HG03565 (cell line): ENCODE measurements at regions not wholly inside any gene's neighbourhood (a gene's known extent, or its start where the extent isn't known, plus 50 kb on each side); places are given as distances from the start of the nearest gene placed in this dataset.
"Not testable (repeated sequence)": the region's sequence is repeated elsewhere in the genome, so short reads cannot be mapped to it uniquely, and the experiment has no call there.

Experiments
- ATAC-seq: cut with Tn5 transposase; IDR thresholded peaks from one replicate; pipeline ENCODE4 v1.9.1; 2021; ENCODE audit warnings: mild to moderate bottlenecking, moderate library complexity; ENCODE audit not compliant: unreplicated experiment

GRCh38 chr10:125257521-125258108, 97.3 kb upstream of the CTBP2 start:
- ATAC-seq, result no peak

DNA sequence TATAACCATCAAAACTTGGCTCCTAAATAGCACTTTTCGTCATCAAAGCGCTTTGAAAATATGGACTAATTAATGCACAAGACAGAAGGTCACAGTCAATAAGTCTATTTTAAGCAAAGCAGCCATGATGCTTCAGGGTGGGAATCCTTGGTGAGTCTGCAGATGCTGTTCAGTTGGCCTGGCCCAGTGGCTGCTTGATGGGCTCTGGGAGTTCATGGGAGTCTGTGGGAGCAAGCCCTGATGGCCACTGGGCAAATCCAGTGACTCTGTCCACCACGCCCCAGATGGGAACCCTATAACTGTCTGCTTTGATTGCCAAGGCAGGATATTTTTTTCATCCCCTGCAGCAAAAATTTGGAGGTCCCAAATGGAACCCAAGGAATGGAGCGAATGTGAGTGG, 95.7 kb upstream of the CTBP2 start:
- ATAC-seq, result no peak

DNA sequence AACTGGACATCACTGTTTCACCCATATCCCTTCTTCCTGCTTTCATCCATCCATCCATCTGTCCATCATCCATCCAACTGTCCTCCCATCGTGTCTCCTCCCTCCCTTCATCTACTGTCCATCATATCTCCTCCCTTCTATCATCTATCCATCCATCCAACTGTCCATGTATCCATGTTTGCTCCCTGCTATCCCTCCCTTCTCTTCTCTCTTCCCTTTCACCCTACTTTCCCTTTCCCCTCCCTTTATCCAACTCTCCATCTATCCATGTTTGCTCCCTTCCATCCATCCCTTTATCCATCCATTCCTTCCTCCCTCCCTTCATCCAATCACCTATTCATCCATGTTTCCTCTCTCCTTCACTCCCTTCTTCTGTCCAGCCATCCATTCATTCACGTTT, 92.6 kb upstream of the CTBP2 start:
- no peak for ATAC-seq

- ATAC-seq, result not testable (repeated sequence)
These were observed 90.5 kb upstream of the CTBP2 start for GRCh38 chr10:125250834-125251233.

GRCh38 chr10:125249948-125250347, 89.6 kb upstream of the CTBP2 start:
- ATAC-seq, result no peak

DNA sequence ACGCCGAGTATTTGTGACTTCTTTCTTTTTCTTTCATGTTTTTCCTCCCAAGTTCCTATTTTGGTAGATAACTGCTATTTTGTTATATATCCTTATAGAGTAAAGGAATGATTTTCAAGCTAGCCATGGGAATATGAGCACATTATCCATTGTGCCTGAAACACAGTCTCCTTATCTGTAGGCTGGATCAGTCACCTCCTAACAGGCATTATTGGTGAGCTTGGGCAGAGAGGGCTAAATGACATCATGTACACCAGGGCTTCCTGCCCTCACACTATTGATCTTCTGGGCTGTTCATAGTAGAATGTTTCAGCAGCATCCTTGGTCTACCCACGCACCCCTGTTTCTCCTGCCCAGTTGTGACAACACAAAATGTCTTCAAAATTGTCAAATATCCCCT, 88.1 kb upstream of the CTBP2 start:
- ATAC-seq, result no peak

- ATAC-seq, result no peak
These were observed 87.2 kb upstream of the CTBP2 start for GRCh38 chr10:125247576-125247975.

DNA sequence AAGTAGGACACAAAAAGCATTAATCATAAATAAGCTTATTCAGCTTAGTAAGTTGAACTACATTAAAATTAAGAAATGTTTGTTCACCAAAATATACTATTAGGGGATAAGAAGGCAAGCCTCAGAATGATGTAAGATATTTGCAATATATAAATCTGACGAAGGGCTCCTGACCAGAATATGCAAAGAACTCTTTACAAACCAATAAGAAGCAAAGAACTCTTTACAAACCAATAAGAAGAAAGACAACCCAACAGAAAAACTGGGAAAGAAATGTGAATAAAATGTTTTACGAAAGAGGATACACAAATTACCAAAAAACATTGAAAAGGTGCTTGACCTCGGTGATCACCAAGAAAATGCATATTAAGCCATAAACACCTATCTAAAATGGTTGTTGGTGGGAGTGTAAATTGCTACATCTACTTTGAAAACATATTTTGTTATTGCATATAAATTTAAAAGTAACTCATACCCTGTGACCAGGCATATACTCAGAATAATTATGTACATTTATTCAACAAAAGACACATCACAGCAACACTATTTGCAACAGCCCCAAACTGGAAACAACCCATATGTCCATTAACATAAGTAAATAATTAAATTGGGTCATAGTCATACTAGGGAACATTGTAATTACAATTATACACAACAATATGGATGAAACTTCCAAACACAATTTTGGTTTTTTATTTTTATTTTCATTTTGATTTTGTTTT, 83.3 kb upstream of the CTBP2 start:
- no peak for ATAC-seq

GRCh38 chr10:125238682-125239081, 78.3 kb upstream of the CTBP2 start:
- ATAC-seq, result no peak

DNA sequence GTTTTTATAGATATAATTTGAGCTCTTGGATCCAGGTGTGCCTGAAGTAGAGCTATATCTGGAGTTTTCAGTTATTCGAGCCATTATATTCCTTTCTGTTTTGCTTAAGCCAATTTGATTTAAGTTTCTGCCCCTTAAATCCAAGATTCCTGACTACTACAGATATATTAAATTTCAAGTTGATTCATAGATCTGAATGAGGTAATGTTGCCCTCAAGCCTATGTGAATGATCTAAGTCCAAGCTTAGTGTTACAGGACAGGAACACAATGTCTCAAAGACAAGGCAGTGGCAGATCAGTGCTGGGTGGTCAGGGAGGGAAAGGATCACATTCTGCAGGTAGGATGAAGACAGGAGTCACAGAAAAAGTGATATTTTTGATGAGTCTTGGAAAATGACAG, 75.7 kb upstream of the CTBP2 start:
- no peak for ATAC-seq

DNA sequence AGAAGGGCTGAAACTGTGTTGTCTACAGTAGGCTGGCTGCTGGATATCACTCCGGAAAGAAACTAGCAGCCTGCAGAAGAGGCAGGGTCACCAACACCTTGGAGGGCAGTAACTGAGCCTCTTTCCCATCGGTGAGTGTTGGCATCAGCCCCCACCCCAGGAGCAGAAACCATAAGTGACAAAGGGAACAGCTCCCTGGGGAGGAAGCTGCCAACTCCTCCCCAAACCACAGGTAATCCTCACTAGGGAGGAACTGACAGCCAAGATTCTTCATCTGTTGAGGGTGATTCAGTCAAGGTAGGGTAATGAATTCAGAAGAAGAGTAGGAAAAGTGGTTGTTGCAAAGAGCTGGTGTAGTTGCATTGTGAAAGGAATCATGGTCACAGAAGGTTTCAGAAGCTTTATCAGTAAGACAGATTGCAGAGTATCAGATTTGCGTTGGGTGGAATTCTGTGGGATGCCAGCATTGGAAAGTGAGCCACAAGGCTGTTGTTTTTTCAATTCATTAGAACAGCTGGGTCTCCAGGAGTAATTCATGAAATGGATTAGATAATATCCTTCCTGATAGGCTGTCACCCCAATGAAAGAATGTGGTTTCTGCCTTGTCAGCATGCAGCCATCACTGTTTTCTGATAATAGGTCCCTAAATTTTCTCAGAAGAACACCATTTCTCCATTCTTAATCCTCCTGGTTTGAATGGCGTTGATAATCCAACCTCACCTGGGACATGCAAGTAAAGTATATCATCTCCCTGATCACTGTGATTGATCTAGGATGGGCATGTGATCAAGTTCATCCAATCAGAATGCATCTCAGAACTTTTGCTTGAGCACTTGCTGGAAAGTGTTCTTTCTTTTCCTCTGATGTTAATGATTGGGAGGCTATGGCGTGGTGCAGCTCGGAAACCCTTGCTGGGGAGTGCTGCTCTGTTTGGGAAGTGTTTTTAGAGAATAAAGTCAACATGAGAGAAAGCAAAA, 75.0 kb upstream of the CTBP2 start:
- ATAC-seq, result no peak

- ATAC-seq, result not testable (repeated sequence)
These were observed 74.2 kb upstream of the CTBP2 start for GRCh38 chr10:125234576-125234975.

- no peak for ATAC-seq
These were observed 73.4 kb upstream of the CTBP2 start for GRCh38 chr10:125233726-125234125.

DNA sequence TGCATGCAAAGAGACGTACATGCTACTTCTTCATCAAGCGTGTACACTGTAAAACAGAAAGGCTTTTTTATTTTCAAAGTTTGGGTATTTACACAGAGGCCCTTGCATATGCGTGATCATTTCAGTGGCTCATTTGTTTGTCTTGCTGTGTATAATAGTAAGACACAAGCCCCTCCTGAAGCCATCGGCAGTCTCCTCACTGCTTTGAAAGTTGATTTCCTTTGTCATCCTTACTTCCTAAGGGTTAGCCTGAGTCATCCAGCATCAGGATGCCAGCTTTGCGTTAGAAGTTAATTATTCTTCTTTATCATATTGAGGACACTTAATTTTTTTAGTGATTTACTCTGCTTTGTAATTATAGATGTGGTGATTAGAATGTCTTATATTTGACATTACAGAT, 72.5 kb upstream of the CTBP2 start:
- no peak for ATAC-seq

DNA sequence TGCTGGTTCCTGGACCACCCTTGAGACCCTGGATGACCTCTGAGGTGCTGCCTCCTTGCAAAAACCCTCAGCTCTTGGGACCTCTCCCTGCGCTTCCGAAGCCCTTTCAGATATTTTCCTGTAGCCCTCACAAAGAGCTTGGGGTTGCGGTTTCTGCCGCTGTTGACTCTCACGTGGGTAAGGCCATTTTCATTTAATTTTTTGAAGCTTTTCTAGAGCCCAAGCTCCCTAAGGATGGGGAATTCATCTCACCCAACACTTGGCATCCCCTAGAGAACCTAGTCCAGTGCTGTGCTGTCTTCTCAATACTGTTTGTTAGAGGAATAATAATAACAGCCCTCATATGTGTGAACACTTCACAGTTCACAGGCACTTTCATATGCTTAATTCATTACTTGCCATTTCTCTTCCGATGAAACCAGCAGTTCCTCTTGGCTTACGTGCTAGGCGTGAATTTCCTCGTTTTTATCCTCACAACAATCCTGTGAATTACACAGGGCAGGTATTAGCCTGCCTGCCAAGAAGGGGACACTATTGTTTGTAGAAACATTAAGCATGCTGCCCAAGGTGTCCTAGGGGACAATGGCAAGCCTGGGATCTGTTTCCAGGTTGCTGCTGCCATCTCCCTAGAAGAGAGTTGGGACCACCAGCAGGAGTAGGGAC, 71.6 kb upstream of the CTBP2 start:
- ATAC-seq, result no peak

DNA sequence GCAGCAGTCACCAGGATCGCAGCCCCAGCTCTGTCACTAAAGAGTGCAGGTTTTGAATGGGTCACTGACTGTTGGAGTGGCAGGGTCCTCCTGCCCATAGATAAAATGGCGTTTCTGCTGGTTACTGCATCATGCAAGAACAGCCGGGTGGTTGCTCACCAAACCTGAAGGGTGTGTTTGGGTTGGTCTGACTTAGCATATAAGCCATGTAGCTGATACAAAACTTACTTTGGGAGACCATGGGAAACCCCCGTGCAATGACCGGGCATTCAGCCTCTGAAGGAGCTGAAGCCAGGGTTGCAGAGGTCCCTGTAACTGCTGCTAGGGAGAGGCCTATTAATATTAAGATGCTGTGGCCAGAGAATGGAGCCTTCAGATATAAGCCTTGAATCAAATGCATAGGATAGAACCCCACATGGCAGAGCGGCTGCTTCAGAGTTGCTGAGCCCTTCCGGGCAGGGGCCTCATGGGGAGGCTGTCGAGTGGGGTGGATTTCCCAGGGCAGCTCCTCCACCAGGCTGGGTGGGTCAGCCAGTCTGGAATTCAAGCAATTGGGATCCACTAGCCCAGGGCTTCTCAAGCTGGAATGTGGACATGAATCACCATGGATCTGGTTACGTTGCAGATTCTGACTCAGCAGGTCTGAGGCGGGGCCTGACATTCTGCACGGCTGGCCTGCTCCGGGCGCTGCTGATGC, 70.9 kb upstream of the CTBP2 start:
- no peak for ATAC-seq

GRCh38 chr10:125230251-125230650, 69.9 kb upstream of the CTBP2 start:
- ATAC-seq, result no peak

GRCh38 chr10:125228245-125228940, 68.0 kb upstream of the CTBP2 start:
- ATAC-seq, result not testable (repeated sequence)

- no peak for ATAC-seq
These were observed 67.2 kb upstream of the CTBP2 start for GRCh38 chr10:125227546-125227945.

GRCh38 chr10:125226823-125227222, 66.5 kb upstream of the CTBP2 start:
- ATAC-seq, result no peak
